ENCODE measurements at regions not wholly inside any gene's neighbourhood (a gene's known extent, or its start where the extent isn't known, plus 50 kb on each side); places are given as distances from the start of the nearest gene placed in this dataset.
A peak's percentile ranks its signal among the peaks of the same experiment; 100 is the strongest.

DNA sequence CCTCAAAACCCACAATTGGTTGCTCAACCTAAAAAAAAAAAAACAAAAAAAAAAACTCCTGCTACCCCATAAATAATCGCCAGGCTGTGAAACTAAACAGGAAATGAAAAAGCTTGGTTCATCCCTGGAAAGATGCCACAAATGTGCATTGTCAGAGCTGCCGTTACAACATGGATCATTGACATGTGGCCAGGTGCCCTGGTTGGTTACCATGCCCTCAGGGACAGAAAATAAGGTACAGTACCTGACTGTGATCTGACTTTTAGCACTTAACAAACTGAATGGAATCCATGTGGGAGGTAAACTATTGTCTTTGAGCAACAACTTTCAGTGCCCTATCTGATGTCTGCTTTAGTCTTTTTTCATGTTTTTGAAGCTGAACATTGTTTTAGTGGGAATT, 118.0 kb upstream of the RPL34 start:
- Histone ChIP-seq H3K4me1 (ENCODE audit: insufficient read depth, poor library complexity, severe bottlenecking) (no peaks in the 10 kb centered on the region), H3K36me3 (ENCODE audit: low read depth) (no peaks in the 10 kb centered on the region), H3K27ac (ENCODE audit: poor library complexity, severe bottlenecking) (no peak overlapping the region), H3K4me3 (ENCODE audit: severe bottlenecking) (no peak overlapping the region), H3K27me3 (ENCODE audit: insufficient read depth, poor library complexity, severe bottlenecking) (no peaks in the 10 kb centered on the region), H3K9me3 (ENCODE audit: severe bottlenecking) (no peaks in the 10 kb centered on the region)
- DNase-seq (ENCODE audit: low spot score) (no peak), ATAC-seq (ENCODE audit: low read depth) (peak; percentile 25; the same call in 1 of the 3 replicates)
- TF ChIP-seq, protein P1, sequence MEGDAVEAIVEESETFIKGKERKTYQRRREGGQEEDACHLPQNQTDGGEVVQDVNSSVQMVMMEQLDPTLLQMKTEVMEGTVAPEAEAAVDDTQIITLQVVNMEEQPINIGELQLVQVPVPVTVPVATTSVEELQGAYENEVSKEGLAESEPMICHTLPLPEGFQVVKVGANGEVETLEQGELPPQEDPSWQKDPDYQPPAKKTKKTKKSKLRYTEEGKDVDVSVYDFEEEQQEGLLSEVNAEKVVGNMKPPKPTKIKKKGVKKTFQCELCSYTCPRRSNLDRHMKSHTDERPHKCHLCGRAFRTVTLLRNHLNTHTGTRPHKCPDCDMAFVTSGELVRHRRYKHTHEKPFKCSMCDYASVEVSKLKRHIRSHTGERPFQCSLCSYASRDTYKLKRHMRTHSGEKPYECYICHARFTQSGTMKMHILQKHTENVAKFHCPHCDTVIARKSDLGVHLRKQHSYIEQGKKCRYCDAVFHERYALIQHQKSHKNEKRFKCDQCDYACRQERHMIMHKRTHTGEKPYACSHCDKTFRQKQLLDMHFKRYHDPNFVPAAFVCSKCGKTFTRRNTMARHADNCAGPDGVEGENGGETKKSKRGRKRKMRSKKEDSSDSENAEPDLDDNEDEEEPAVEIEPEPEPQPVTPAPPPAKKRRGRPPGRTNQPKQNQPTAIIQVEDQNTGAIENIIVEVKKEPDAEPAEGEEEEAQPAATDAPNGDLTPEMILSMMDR (IDR thresholded peaks at IDR 0.05; ENCODE audit: poor library complexity, severe bottlenecking) = no peak

DNA sequence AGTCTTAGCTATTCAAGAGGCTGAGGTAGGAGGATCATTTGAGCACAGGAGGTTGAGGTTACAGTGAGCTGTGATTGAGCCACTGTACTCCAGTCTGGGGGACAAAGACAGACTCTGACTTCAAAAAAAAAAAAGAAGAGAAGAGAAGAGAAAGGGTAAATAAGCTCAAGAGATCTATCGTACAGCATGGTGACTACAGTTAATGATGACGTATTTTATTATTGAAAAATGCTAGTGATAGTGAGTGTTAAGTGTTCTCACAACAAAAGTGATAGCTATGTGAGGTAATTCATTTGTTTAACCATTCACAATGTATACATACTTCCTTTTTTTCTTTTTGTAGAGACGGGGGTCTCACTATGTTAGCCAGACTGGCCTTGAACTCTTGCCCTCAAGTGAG, 121.5 kb upstream of the RPL34 start:
- H3K4me3 ChIP-seq (ENCODE audit: severe bottlenecking) = no peak overlapping the region
- no peaks in the 10 kb centered on the region for H3K4me1 ChIP-seq (ENCODE audit: insufficient read depth, poor library complexity, severe bottlenecking)
- H3K27ac ChIP-seq (ENCODE audit: poor library complexity, severe bottlenecking) = no peak overlapping the region
- ATAC-seq (ENCODE audit: low read depth) (no peak), DNase-seq (ENCODE audit: low spot score) (no peak)
- H3K36me3 ChIP-seq (ENCODE audit: low read depth) = no peaks in the 10 kb centered on the region
- H3K9me3 ChIP-seq (ENCODE audit: severe bottlenecking) = no peaks in the 10 kb centered on the region
- H3K27me3 ChIP-seq (ENCODE audit: insufficient read depth, poor library complexity, severe bottlenecking) = no peaks in the 10 kb centered on the region
- TF ChIP-seq, protein P1 (IDR thresholded peaks at IDR 0.05; ENCODE audit: poor library complexity, severe bottlenecking) = no peak

- no peak for ATAC-seq (ENCODE audit: low read depth)
- TF ChIP-seq, protein P1 (IDR thresholded peaks at IDR 0.05; ENCODE audit: poor library complexity, severe bottlenecking) = no peak
These were observed 126.8 kb upstream of the RPL34 start for GRCh38 chr4:108493596-108493931.

DNA sequence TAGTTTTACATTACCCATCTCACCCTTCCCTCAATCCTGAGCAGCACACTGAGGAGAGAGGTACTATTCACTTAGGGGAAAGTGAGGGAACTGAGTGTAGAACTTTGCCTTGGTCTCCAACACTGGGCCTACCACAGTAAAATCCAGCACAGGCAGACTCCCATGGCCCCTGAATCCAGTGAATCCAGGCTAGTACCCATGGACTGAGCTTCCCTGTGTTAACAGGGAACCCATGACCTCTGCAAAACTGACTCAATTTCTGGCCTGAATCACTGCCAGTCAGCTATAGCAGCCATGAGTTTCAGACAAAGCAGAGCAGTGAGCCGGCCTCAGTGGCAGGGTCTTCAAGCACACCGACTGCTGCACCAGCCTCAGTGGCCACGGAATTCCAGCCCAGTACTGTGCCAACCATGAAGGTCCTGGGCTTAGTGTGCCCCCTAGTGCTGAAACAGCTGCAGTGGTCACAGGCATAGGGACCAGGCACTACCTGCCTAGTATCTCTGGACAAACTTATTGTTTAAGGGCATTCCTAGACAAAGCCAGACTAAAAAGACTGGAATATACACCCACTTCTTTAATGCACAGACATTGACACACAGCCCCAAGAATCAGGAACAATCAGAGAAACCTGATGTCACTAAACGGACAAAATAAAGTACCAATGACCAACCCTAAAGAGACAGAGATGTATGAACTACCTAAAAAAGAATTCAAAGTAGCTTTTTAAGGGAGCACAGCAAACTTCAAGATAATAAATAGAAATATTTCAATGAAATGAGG, 127.4 kb upstream of the RPL34 start:
- TF ChIP-seq, protein P1 (IDR thresholded peaks at IDR 0.05; ENCODE audit: poor library complexity, severe bottlenecking) = no peak
- Histone ChIP-seq H3K27ac (ENCODE audit: poor library complexity, severe bottlenecking) (no peak overlapping the region), H3K9me3 (ENCODE audit: severe bottlenecking) (no peaks in the 10 kb centered on the region), H3K27me3 (ENCODE audit: insufficient read depth, poor library complexity, severe bottlenecking) (no peaks in the 10 kb centered on the region), H3K36me3 (ENCODE audit: low read depth) (no peaks in the 10 kb centered on the region), H3K4me1 (ENCODE audit: insufficient read depth, poor library complexity, severe bottlenecking) (no peaks in the 10 kb centered on the region), H3K4me3 (ENCODE audit: severe bottlenecking) (no peak overlapping the region)
- no peak for ATAC-seq (ENCODE audit: low read depth)
- DNase-seq (ENCODE audit: low spot score) = no peak

More at GRCh38 chr4:108493596-108493931, 126.8 kb upstream of the RPL34 start:
- no peak for DNase-seq (ENCODE audit: low spot score)
- Histone ChIP-seq H3K4me1 (ENCODE audit: insufficient read depth, poor library complexity, severe bottlenecking) (no peaks in the 10 kb centered on the region), H3K4me3 (ENCODE audit: severe bottlenecking) (no peak overlapping the region), H3K27me3 (ENCODE audit: insufficient read depth, poor library complexity, severe bottlenecking) (no peaks in the 10 kb centered on the region), H3K36me3 (ENCODE audit: low read depth) (no peaks in the 10 kb centered on the region), H3K27ac (ENCODE audit: poor library complexity, severe bottlenecking) (no peak overlapping the region), H3K9me3 (ENCODE audit: severe bottlenecking) (no peaks in the 10 kb centered on the region)

DNA sequence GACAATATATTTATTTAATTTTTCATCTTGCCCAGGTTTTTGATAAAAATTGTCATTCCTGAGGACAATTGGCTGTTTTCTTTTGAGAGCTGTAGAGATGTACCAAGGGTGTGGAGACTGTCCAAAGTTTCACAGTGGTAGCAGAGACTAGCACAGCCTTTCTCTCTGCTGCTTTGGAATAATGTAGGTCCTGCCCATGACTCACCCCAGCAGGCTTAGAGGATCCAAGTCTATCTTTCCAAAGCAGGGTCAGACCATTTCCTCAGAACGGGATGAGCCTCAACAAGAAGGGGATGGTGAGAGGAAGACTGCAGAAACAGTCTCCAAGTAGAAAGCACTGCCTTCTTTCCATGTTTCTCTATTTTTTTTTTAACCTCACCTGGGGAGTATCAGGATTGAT, 131.5 kb upstream of the RPL34 start:
- TF ChIP-seq, protein P1 (IDR thresholded peaks at IDR 0.05; ENCODE audit: poor library complexity, severe bottlenecking) = no peak
- H3K27ac ChIP-seq (ENCODE audit: poor library complexity, severe bottlenecking) = no peak overlapping the region
- no peak for ATAC-seq (ENCODE audit: low read depth)
- no peaks in the 10 kb centered on the region for H3K27me3 ChIP-seq (ENCODE audit: insufficient read depth, poor library complexity, severe bottlenecking)
- no peak overlapping the region for H3K4me3 ChIP-seq (ENCODE audit: severe bottlenecking)
- no peaks in the 10 kb centered on the region for H3K9me3 ChIP-seq (ENCODE audit: severe bottlenecking)
- no peak for DNase-seq (ENCODE audit: low spot score)
- H3K4me1 ChIP-seq (ENCODE audit: insufficient read depth, poor library complexity, severe bottlenecking) = no peaks in the 10 kb centered on the region
- H3K36me3 ChIP-seq (ENCODE audit: low read depth) = no peaks in the 10 kb centered on the region

All from RWPE2 (cell line).